ENCODE measurements at regions not wholly inside any gene's neighbourhood (a gene's known extent, or its start where the extent isn't known, plus 50 kb on each side); places are given as distances from the start of the nearest gene placed in this dataset.

DNA sequence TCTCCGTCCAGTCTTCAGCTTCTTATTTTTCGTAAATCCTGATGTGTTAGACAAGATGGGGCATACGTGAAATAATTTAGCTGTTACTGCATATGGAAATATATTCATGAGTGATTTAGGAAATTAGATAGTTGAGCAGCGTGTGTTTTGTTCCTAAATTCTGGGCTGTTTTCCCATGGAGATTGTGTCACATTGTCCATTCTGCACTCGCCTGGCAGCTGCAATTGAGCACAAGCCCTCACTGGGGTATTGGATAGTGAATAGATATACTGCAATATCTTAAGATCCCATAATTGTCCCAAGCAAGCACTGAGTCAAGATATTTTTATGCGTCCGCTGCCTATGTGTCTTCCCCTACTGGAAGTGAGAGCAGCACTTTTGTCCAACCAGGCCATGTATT lies 1027.1 kb upstream of the WWC1 start:
- TF ChIP-seq, protein P1, sequence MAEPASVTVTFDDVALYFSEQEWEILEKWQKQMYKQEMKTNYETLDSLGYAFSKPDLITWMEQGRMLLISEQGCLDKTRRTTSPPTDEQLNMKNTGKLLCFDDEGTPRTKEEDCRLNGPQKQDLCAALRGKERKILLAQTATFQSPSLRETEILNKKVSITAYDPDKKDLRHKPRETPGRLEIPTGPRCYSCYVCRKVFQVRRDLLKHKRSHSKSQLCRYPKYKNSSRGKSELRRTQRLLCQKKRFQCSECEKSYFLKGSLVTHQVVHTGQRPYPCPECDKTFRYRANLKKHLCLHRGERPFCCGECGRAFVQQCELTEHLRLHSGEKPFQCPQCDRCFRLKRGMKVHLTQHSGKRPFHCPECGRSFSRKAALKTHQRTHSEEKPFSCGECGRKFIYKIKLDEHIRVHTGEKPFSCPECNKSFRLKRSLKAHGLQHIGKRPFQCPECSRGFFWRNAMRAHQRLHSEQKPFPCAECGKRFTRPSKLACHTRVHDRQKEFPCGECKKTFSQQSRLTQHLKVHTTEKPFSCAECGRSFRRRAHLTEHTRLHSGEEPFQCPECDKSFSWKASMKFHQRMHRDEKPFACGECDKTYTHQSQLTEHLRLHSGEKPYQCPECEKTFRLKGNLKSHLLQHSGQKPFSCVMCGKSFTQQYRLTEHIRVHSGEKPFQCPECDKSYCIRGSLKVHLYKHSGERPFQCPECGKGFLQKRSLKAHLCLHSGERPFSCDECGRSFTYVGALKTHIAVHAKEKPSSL (CRISPR knock-in tag; conservative IDR thresholded peaks at IDR 0.05) = no peak
- TF ChIP-seq, protein P2, sequence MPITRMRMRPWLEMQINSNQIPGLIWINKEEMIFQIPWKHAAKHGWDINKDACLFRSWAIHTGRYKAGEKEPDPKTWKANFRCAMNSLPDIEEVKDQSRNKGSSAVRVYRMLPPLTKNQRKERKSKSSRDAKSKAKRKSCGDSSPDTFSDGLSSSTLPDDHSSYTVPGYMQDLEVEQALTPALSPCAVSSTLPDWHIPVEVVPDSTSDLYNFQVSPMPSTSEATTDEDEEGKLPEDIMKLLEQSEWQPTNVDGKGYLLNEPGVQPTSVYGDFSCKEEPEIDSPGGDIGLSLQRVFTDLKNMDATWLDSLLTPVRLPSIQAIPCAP (CRISPR knock-in tag; IDR thresholded peaks at IDR 0.05) = no peak
- TF ChIP-seq ETV6 (CRISPR knock-in tag; IDR thresholded peaks at IDR 0.05) (no peak), ATF1 (CRISPR knock-in tag; IDR thresholded peaks at IDR 0.05) (no peak), CTCF (IDR thresholded peaks at IDR 0.05) (no peak), ESRRA (CRISPR knock-in tag; IDR thresholded peaks at IDR 0.05; ENCODE audit: borderline replicate concordance) (no peak), TCF7 (CRISPR knock-in tag; IDR thresholded peaks at IDR 0.05; ENCODE audit: low read depth) (no peak), CBFB (CRISPR knock-in tag; IDR thresholded peaks at IDR 0.05; ENCODE audit: low read depth) (no peak)
